ENCODE measurements at regions not wholly inside any gene's neighbourhood (a gene's known extent, or its start where the extent isn't known, plus 50 kb on each side); places are given as distances from the start of the nearest gene placed in this dataset.

- TF ChIP-seq POLR2AphosphoS5 (IDR thresholded peaks at IDR 0.05; ENCODE audit: borderline replicate concordance, low read depth, low read length): no peak
- TF ChIP-seq FOXP2 (optimal IDR thresholded peaks at IDR 0.05; ENCODE audit: control extremely low read depth, extremely low read length, insufficient read depth): no peak
Observed at GRCh38 chr10:52410916-52411315, 96.8 kb downstream of the DKK1 start.
